GM19043 (cell line): ENCODE measurements at regions not wholly inside any gene's neighbourhood (a gene's known extent, or its start where the extent isn't known, plus 50 kb on each side); places are given as distances from the start of the nearest gene placed in this dataset.
A peak's percentile ranks its signal among the peaks of the same experiment; 100 is the strongest.
"Not testable (repeated sequence)": the region's sequence is repeated elsewhere in the genome, so short reads cannot be mapped to it uniquely, and the experiment has no call there.

Experiments used
- ATAC-seq: cut with Tn5 transposase; IDR thresholded peaks from one replicate; pipeline ENCODE4 v1.9.1; 2021; ENCODE audit warnings: low read depth; ENCODE audit not compliant: unreplicated experiment

DNA sequence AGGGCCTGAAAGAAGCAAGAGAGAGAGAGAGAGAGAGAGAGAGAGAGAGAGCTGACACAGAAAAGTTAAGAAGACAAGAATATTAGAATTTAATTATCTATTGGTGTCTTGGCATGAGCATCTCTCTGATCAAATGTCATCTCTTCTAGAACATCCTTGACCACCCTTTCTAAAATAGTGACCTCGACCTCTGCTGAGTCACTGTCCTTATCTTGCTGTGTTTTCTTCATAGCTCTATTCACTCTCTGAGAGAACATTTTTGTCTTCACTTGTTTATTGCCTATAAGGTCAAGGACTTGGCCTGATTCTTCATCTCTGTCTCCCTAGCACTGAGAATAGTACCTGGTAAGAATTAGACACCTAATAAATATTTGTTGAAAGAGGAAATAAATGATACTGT is 383.8 kb upstream of the RPS23 start:
- ATAC-seq, result no peak

DNA sequence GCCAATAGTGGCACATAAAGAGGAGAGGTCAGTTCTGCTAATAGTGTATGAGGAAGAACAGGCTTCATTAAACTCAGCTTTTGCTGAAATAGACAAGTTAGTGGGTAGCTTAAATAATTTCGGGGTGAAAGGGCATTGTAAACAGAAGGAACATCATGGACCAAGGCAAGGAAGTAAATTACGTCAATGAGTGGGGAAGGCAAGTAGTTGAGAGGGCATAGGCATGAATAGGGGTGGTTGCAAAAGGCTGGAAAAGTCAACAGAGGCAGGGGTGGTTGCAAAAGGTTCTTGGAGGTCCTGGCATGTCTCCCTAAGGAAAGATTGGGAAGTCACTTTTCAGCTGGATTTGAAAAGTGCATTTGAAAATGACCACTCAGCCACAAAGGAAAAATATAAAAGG is 383.3 kb upstream of the RPS23 start:
- no peak for ATAC-seq

DNA sequence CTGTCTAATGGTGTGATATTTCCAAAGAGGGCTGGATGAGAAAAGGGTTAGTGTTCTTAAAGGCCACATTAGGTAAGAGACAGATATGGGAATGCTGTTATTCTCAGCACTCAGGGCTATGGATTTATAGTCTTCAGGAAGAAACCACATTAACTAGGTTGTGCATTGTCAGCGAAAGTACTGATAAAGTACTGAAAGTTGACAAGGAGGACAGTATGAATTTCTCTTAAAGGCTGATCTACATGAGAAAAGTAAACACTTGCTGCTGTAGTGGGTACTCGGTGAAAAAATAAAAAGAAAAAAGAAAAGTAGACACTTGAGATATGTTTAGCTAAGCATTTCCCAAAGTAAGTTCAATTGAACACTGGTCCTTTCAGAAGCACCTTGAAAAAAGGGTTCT is 381.0 kb upstream of the RPS23 start:
- ATAC-seq, result no peak

DNA sequence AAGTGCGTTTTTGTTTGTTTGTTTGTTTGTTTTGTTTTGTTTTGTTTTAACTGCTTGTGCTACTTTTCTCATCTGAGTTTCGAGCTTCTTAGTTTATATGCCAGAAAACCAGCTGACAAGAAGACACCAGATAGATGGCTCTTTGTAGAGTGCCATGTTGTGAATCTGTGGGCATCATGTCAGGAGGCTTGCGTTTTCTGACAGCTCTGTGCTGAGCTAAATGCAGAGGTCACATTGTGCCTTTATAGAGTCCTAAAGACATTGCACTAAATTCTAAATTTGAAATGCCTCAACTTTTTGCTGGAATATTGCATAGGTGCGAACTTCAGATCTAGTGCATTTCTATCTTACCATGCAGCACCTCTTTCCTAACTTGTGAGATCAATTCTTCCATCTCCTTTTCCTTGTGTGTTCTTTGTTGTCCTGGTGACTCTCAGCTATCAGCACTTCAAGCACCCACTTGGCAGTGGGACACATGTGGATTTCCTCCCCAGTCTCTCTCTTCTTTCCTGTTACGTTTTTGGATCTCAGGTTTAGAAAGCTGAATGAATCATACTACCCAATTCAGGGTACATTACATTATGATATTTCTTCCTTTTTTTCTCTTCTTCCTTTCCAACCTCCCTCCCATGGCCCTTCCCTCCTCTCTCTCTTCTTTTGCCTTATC is 379.0 kb upstream of the RPS23 start:
- no peak for ATAC-seq

DNA sequence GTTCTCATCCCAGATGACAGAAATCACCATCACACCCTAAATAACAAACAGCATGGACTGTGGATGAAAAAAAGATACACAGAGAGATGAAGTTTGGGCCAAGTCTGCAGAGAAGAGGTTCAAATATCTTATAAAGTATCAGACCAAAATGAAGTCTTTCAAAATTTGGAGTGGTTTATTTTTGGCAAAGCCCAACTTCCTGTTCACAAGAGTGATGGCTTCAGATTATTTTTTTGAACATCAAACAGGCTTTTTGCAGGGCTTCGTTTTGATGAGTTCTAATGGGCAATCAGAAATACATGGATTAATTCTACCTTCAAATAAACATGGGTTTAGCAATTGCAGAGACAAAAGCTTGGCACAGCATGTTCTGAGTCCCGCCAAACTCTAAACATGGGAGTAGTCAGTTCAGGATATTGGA is 378.2 kb upstream of the RPS23 start:
- ATAC-seq, result no peak

DNA sequence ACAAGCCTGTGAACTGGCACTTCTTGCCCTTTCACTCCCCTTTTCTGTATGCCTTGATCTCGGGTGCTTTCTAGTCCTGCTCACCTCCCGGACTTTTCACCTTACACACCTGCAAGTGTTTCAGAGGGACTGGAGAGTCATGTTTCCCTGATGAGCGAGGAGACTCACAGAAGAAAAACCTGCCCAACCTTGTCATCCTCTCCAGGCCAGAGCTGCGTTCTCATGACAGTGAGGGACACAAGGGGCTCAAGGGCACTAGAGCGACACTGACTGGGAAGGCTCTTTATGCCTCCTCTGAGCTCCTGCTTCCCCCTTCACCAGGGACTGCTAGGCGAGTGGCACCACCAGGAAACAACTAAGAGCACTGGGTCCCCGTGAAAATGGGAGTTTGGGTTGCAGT is 376.9 kb upstream of the RPS23 start:
- ATAC-seq, result no peak

DNA sequence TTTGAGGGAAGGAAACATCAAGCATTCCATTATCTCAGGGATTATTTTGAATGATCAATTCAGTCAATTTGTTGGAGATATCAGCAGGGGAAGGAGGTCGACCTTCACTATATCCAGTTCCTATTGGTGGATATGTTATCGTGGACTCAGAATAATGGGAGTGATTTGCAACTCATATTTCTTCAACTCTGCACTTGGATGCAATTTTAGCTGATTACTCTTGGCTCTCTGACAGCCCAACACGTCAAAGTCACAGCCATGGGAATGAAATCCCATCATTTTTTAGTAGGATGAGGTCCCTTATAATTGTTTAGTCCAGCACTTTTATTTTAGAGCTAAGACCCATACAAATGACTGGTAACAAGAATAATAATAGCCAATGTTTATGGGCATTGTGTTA is 371.8 kb upstream of the RPS23 start:
- no peak for ATAC-seq

DNA sequence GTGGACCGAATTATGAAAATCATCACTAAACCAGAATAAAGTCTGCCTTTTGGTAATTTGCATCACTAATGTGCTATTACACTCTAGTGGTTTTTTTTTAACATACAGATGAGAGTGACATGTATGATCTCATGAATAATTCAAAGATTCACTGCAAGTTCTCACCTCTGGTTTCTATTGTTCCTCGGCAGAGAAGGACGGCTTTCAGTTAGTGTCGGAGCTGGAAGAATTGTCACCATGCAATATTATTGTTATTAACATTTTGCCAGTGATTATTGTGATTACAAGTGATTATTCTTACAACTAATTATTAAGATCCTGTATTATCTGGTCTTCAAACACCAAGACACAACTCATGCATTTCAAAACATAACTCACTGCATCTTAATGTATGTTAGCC is 366.6 kb upstream of the RPS23 start:
- ATAC-seq, result no peak

DNA sequence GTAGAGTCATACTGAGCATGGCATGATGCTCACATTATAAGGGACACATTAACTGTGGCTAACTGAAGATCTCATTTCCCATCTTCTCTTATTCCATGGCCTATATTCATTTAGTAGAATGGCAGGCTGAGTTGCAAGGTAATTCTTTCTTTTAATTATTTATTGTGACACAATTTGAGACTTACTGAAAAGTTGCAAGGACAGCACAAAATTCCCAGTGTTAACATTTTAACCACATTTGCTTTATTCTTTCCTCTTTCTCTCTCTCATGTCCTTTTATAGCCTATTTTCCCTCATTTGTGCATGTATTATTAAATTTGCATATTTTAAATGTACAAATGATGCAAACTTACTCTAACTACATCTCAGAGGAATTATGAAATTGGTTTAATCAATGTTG is 366.1 kb upstream of the RPS23 start:
- no peak for ATAC-seq

DNA sequence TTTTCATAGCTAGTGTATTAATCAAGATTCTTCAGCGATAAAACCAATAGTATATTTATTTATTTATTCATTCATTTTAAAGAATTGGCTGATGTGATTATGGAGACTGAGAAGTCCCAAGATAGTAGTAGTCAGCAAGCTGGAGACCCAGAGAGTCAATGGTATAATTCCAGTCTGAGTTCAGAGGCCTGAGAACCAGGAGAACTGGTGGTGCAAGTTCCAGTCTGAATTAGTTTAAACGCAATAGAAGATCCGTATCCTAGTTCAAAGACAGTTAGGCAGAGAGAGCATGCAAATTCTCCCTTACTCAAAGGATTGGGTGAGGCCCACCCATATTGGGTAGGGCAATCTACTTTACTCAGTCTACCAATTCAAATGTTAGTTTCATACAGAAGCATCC is 364.2 kb upstream of the RPS23 start:
- ATAC-seq, result no peak

DNA sequence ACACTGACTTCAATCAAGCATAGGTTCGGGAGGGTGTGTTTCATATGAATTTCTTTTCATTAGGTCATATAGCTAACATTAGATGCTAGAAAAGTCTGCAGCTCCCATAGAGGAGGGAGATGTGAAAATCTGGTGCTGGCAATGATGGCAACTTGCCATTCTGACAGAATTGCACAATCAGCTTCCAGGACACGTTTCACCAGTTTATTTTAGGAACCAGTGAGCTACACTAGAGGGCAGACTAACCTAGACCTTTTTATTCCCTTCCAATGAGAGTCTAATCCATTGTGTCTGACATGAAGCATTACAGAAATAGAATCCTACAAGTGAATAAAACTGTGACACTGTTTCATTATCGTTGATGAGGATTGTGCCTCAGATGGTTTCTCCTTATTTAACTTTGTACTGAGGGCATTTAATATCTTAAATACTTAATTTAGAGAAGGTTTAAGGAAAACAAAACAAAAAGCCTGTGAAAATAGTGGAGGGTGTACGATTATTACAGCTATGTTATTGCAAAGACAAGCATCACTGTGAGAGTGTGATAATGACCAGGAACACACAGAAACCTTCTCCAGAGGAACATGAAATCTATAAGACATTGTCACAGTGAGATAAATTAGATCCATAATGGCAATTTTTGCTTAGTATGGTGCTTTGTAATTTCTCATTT is 363.3 kb upstream of the RPS23 start:
- no peak for ATAC-seq

DNA sequence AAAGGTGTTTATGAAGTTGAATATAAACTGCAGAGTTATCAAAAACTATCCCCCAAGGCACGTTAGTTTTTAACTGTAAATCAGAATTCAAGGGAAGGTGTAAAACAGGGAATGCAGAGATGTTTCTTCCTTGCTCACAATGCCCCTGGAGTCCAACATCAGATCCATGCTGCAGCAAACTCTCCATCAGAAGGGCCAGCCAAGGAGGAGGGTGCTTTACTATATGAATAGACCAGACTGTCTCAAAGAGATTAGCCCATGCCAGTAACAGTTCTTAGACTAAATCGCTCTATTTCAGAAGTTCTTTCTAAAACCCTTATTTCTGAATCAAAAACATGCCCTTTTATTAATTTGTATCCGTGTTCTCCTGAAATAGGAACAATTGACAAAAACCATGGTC is 362.8 kb upstream of the RPS23 start:
- no peak for ATAC-seq

DNA sequence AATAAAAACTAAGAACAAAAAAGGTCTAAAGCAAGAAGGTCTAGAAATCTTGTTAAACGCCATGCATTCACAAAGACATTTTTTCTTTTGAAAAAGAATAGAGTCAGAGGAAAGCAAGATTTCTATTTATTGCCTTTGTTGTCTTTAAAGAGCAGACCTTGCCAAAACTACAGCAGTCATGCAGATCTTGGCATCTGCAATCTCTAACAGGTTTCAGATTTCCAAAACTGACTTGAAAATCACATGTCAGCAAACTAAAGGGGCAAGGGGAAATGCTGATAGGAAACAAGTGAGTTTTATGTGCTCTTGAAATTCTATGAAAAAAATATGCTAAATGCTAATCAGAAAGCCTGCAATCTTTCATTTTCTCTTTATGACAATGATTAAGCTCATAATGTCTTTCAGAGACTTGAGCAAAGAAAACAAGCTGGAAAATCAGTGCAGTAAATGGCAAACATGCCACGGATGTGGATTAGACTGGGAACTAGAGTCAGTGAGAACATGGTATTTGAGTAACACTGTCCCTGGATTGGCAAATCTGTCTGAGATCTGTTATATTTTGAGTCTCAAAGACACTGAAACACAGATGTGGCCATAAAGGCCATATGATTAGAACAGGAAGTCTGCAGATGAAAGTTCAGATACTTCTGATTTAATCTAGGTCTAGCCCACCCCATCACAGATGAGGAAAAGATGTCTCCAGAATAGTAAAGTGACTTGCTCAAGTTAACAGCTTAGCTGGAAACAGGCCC is 361.4 kb upstream of the RPS23 start:
- no peak for ATAC-seq

DNA sequence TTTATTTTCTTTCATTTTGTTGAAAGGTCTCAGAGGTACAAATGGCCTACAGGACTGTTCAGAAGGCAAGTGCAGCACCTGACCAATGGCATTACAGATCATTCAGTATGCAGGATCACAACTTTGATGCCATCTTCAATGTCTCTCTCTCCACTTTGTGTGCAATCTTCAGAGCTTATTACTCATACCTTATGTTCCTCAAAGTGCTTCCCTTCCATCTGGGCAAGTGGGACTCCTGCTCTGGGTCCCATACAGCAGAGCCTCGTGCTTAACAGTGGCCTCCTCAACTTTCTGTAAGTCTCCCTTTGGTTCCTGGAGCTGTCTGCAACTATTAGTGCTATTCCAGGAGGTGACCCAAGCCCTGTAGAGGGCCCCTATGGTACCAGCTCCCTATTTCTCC is 358.4 kb upstream of the RPS23 start:
- no peak for ATAC-seq

DNA sequence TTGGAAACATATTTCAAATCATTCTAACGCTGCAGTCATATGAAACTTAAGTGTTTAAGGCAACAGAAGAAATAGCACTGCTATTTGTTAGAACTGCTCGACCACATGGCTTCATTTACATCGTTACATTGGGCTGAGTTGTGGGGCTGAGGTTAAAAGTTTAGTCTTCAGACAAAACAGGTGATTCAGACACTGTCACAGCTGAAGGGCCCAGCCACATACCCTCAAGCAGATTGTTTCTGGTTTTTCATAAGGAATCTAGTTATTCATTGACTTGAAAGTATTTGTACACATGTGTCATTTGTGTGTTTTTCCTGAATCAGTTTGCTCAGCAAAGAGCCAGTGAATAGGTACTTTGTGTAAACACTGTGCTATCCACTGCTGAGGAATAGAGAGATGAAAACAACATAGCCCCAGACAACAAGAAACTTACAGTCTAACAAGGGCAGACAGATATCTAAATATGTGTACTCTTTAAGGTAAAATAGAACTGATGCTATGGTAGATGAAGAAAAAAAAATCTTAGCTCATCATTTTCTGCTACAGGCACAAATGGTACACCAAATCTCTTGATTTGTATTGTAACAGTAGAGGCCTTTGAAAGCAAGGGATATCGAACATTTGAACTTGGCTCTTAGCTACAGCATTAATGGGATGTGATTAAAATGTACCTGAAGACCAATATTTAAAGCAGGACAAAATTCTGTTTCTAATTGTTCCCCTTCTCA is 357.6 kb upstream of the RPS23 start:
- ATAC-seq, result peak; percentile 52

DNA sequence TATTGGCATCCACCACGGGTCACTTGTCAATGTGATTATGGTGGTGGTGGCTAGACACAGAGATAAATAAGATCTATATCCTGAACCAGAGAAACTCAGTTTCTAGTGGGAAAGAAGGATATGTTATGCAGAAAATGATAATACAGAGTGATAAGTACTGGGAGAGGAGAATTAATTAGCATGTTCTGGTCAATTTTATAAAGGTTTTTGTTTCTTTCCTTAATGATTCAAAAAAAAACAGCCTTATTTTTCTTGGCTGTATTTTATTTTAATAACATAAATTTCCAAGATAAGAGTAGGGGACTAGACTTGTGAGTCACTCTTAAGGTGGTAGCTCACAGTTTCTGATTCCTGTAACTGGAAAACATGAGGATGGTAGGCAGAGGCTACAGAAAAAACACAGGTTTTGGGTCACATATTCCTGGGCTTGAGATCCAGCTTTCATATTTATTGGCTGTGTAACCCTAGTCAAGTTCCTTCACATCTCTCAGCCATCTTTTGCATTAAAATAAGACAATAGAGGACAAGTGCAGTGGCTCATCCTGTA is 350.3 kb upstream of the RPS23 start:
- ATAC-seq, result no peak

DNA sequence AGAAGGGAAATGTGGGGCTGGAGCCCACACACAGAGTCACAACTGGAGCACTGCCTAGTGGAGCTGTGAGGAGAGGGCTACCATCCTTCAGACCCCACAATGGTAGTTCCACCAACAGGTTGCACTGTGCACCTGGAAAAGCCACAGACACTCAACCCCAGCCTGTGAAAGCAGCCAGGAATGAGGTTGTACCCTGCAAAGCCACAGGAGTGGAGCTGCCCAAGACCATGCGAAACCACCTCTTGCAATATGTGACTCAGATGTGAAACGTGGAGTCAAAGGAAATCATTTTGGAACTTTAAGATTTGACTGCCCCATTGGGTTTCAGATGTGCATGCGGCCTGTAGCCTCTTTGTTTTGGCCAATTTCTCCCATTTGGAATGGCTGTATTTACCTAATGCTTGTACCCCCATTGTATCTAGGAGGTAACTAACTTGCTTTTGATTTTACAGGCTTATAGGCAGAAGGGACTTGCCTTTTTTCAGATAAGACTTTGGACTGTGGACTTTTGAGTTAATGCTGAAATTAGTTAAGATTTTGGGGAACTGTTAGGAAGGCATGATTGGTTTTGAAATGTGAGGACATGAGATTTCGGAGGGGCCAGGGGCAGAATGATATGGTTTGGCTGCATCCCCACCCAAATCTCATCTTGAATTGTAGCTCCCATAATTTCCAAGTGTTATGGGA is 348.9 kb upstream of the RPS23 start:
- ATAC-seq, result not testable (repeated sequence)

DNA sequence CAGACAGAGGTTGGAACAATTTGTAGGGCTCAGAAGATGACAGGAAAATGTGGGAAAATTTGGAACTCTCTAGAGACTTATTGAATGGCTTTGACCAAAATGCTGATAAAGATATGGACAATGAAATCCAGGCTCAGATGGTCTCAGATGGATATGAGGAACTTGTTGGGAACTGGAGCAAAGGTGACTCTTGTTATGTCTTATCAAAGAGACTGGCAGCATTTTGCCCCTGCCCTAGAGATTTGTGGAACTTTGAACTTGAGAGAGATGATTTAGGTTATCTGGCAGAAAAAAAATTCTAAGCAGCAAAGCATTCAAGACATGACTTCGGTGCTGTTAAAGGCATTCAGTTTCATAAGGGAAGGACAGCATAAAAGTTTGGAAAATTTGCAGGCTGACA is 347.9 kb upstream of the RPS23 start:
- ATAC-seq, result not testable (repeated sequence)

DNA sequence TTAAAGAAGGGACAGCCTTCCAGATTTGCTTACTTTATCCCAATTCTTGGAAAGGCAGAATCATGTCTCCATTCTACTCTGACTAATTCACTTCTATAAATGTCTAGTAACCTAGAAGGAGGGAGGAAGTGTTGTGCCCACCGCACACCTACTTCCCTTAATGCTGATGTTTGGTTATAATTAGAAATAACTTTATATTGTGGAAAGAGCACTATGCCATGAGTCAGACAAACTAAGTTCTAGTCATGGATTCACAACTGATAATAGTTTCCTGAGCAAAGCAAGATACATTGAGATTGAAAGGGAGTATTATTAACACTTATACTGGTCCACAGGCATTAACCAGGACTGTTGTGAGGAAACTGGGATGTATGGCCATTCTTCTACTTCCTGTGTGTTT is 345.9 kb upstream of the RPS23 start:
- no peak for ATAC-seq

DNA sequence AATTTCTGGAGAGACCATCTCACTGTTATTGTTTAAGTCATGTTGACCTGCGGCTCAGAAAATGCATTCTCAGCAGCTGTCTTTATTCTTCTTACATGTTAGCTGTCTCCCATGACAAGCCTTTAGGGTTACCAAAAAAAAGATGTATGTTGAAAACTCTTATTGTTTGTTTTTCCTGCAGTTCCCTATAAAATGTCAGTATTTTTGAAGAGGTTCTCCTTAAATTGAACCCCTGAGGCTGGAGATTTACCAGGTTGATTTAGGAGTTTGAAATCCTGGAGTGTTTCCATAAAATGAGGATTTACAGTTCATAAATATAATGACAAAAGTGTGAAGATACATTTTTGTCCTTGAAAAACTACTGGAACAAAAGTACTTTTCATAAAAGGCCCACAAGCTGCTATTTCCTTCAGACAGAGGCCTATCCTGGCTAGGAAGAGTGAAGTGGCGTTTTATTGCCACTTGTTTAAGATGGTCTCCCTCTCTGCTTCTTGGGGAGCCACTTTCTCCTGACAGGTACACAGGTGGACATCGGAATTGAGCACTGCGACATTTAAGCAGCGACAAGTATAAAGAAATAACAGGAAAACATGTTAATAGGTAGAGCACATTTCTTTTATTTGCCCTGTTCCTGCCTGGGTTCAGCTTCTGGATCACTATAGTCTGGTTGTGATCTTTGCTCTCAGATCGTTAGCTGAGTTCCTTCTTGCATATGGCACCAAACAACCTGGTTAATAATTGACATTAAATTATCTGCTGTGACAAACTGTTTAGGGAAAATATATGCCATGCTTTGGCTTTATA is 344.8 kb upstream of the RPS23 start:
- no peak for ATAC-seq
